ENCODE measurements at regions not wholly inside any gene's neighbourhood (a gene's known extent, or its start where the extent isn't known, plus 50 kb on each side); places are given as distances from the start of the nearest gene placed in this dataset.

GRCh38 chr17:72538901-72539352, 418.1 kb downstream of the SOX9 start:
- H4K20me1 ChIP-seq (ENCODE audit: insufficient read depth, low read length) = no peaks in the 10 kb centered on the region
- H3K27ac ChIP-seq (ENCODE audit: low read depth in 1 of 2, low read length in 2 of 2) = no peak overlapping the region
- Mint-ChIP-seq H3K9me3 (peaks cover 3 to 16% (median 8%) of the 10 kb centered on the region in 7 donors), H3K36me3 (no peaks in the 10 kb centered on the region), H3K27ac (no peak overlapping the region), H3K27me3 (ENCODE audit: low read depth in 3 of 3) (peaks cover 25 to 40% (median 27%) of the 10 kb centered on the region in 3 donors), H3K4me1 (peaks cover 6% of the 10 kb centered on the region), H3K4me3 (no peak overlapping the region)
- no peak overlapping the region for H3K4me3 ChIP-seq (replicated peaks in 1 of 3; ENCODE audit: low read depth in 2 of 3, low read length in 3 of 3)
- WGBS (ENCODE audit: insufficient coverage) = 92% methylated on average over 10 of the region's 13 CpGs
- H3K36me3 ChIP-seq (replicated peaks in 1 of 2; ENCODE audit: control insufficient read depth in 1 of 2, insufficient read depth in 2 of 2, low read length in 2 of 2) = no peaks in the 10 kb centered on the region
- H2AFZ ChIP-seq (ENCODE audit: insufficient read depth, low read depth, low read length, poor library complexity, severe bottlenecking) = no peak overlapping the region
- no peaks in the 10 kb centered on the region for H3K4me1 ChIP-seq (ENCODE audit: control insufficient read depth in 1 of 2, insufficient read depth in 2 of 2, low read length in 2 of 2)
- H3K9ac ChIP-seq (ENCODE audit: insufficient read depth, low read length, poor library complexity, severe bottlenecking) = no peak overlapping the region
- peaks cover 3 to 12% of the 10 kb centered on the region in 2 donors for H3K27me3 ChIP-seq (ENCODE audit: control insufficient read depth in 2 of 2, insufficient read depth in 2 of 2, low read length in 2 of 2)
- peaks cover 0 to 3% of the 10 kb centered on the region in 2 donors for H3K9me3 ChIP-seq (replicated peaks in 1 of 2; ENCODE audit: control insufficient read depth in 1 of 2, insufficient read depth in 1 of 2, low read length in 2 of 2)
- no peak overlapping the region for H3K4me2 ChIP-seq (replicated peaks; ENCODE audit: extremely low read depth, low read length, poor library complexity, severe bottlenecking)
- DNase-seq = no peak
- H3K79me2 ChIP-seq (ENCODE audit: insufficient read depth, low read length) = no peaks in the 10 kb centered on the region
- intact Hi-C loops (cut with micrococcal nuclease) = loop anchor here in 1 of 2 donors (5.0 kb wide), 1 partner anchor 1902 kb away; no protein-coding TSS in a partner anchor
- no peak for TF ChIP-seq CTCF (IDR thresholded peaks at IDR 0.05)

DNA sequence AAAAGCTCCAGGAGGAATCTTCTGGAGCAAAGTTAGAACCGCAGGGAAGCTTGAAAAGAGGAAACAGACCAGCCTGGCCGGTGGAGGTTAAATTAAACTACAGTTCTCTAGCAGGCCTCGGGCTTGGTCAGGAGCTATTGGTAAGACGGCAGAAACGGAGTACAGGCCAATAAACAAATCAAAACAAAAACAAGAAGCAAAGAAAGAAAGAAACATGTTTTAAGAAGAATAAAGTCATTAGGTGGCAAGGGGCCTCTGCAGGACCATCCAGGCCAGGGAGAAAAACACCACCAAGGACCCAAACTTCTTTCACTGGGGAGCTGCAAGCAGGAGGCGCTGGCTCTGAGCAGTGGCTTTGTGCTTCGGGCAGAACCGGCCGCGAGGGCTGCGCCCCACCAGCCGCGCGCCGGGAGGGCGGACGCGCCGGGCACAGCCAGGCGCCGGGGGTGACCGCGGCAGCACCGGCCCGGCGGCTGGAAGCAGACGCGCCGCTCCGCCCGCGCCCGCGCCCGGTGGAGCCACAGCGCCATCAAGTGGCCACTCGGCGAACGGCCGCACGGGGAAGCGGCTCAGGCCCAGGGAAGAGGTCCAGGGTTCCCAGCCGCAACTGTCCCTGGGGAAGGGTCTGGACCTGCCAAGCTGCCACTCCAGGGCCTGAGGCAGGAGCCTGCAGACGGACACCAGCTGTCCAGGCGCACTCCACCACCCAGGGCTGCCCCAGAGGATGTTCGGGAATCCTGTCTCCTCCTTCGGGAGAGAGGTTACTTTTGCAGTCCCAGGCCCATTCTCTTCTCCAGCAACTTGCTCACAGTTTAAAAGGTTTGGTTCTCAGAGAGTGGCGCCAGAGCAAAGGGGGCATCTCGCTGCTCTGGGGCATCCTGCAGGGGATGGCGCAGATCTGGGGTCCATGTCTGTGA, 419.4 kb downstream of the SOX9 start:
- no peaks in the 10 kb centered on the region for H3K36me3 Mint-ChIP-seq
- H3K27ac Mint-ChIP-seq = no peak overlapping the region
- peak; percentile 85 for TF ChIP-seq CTCF (IDR thresholded peaks at IDR 0.05)
- Histone ChIP-seq H3K4me1 (ENCODE audit: control insufficient read depth in 1 of 2, insufficient read depth in 2 of 2, low read length in 2 of 2) (no peaks in the 10 kb centered on the region), H3K27ac (ENCODE audit: low read depth in 1 of 2, low read length in 2 of 2) (no peak overlapping the region), H3K9me3 (replicated peaks in 1 of 2; ENCODE audit: control insufficient read depth in 1 of 2, insufficient read depth in 1 of 2, low read length in 2 of 2) (no peaks in the 10 kb centered on the region), H3K4me2 (replicated peaks; ENCODE audit: extremely low read depth, low read length, poor library complexity, severe bottlenecking) (peak overlapping the region; percentile 53), H2AFZ (ENCODE audit: insufficient read depth, low read depth, low read length, poor library complexity, severe bottlenecking) (peak overlapping the region; percentile 31), H3K9ac (ENCODE audit: insufficient read depth, low read length, poor library complexity, severe bottlenecking) (no peak overlapping the region), H3K36me3 (replicated peaks in 1 of 2; ENCODE audit: control insufficient read depth in 1 of 2, insufficient read depth in 2 of 2, low read length in 2 of 2) (no peaks in the 10 kb centered on the region), H3K27me3 (ENCODE audit: control insufficient read depth in 2 of 2, insufficient read depth in 2 of 2, low read length in 2 of 2) (peaks cover 3 to 12% of the 10 kb centered on the region in 2 donors), H3K4me3 (replicated peaks in 1 of 3; ENCODE audit: low read depth in 2 of 3, low read length in 3 of 3) (peak overlapping the region in 1 of 3 experiments; percentile 39), H3K79me2 (ENCODE audit: insufficient read depth, low read length) (no peaks in the 10 kb centered on the region), H4K20me1 (ENCODE audit: insufficient read depth, low read length) (no peaks in the 10 kb centered on the region)
- WGBS (ENCODE audit: insufficient coverage) = 10% methylated on average over 46 of the region's 50 CpGs
- H3K9me3 Mint-ChIP-seq = peaks cover 0 to 10% (median 2%) of the 10 kb centered on the region in 7 donors
- peaks cover 6% of the 10 kb centered on the region for H3K4me1 Mint-ChIP-seq
- DNase-seq = peak; percentile 14 to 47 (median 22)
- H3K27me3 Mint-ChIP-seq (ENCODE audit: low read depth in 3 of 3) = peaks cover 23 to 40% (median 27%) of the 10 kb centered on the region in 3 donors
- H3K4me3 Mint-ChIP-seq = peak overlapping the region; percentile 53 to 87
- intact Hi-C loops (cut with micrococcal nuclease) = loop anchor here (5.0 kb wide), 1 partner anchor 1903 kb away; no protein-coding TSS in a partner anchor
